HG03457 (cell line): ENCODE measurements at regions not wholly inside any gene's neighbourhood (a gene's known extent, or its start where the extent isn't known, plus 50 kb on each side); places are given as distances from the start of the nearest gene placed in this dataset.

Source experiments
- ATAC-seq: cut with Tn5 transposase; IDR thresholded peaks from one replicate; pipeline ENCODE4 v1.9.1; 2021; ENCODE audit warnings: moderate number of reproducible peaks; ENCODE audit not compliant: unreplicated experiment

GRCh38 chr3:177944228-177944661 lies 592.0 kb upstream of the KCNMB2 start:
- ATAC-seq = no peak

GRCh38 chr3:177946048-177946447 lies 590.2 kb upstream of the KCNMB2 start:
- ATAC-seq = no peak

GRCh38 chr3:177946497-177946896 lies 589.7 kb upstream of the KCNMB2 start:
- ATAC-seq = no peak

- ATAC-seq = no peak
These were observed 589.3 kb upstream of the KCNMB2 start for GRCh38 chr3:177946936-177947335.

- ATAC-seq = no peak
These were observed 588.3 kb upstream of the KCNMB2 start for GRCh38 chr3:177947901-177948300.

- ATAC-seq = no peak
These were observed 587.4 kb upstream of the KCNMB2 start for GRCh38 chr3:177948716-177949425.

GRCh38 chr3:177959188-177959587 lies 577.0 kb upstream of the KCNMB2 start:
- ATAC-seq = no peak

- ATAC-seq = no peak
These were observed 576.2 kb upstream of the KCNMB2 start for GRCh38 chr3:177960014-177960413.

- ATAC-seq = no peak
These were observed 575.5 kb upstream of the KCNMB2 start for GRCh38 chr3:177960722-177961121.

- ATAC-seq = no peak
These were observed 574.5 kb upstream of the KCNMB2 start for GRCh38 chr3:177961784-177962183.

GRCh38 chr3:177966493-177966892 lies 569.7 kb upstream of the KCNMB2 start:
- ATAC-seq = no peak

GRCh38 chr3:177968891-177969290 lies 567.3 kb upstream of the KCNMB2 start:
- ATAC-seq = no peak

- ATAC-seq = no peak
These were observed 562.9 kb upstream of the KCNMB2 start for GRCh38 chr3:177973241-177973840.

- ATAC-seq = no peak
These were observed 560.0 kb upstream of the KCNMB2 start for GRCh38 chr3:177976241-177976640.

GRCh38 chr3:177976866-177977265 lies 559.4 kb upstream of the KCNMB2 start:
- no peak for ATAC-seq

- no peak for ATAC-seq
These were observed 558.7 kb upstream of the KCNMB2 start for GRCh38 chr3:177977381-177978158.

GRCh38 chr3:177978946-177979345 lies 557.3 kb upstream of the KCNMB2 start:
- no peak for ATAC-seq

- ATAC-seq = no peak
These were observed 556.5 kb upstream of the KCNMB2 start for GRCh38 chr3:177979703-177980102.

- ATAC-seq = no peak
These were observed 554.7 kb upstream of the KCNMB2 start for GRCh38 chr3:177981576-177981975.

GRCh38 chr3:177982034-177982433 lies 554.2 kb upstream of the KCNMB2 start:
- ATAC-seq = no peak

- ATAC-seq = no peak
These were observed 552.9 kb upstream of the KCNMB2 start for GRCh38 chr3:177983320-177983719.
